Stimulated activated CD4-positive, alpha-beta T cell treated with anti-CD3 and anti-CD28 coated beads, Interleukin-2, amount 100 ng/mL, for 48 hours (primary cell): ENCODE measurements at regions not wholly inside any gene's neighbourhood (a gene's known extent, or its start where the extent isn't known, plus 50 kb on each side); places are given as distances from the start of the nearest gene placed in this dataset.
"Not testable (repeated sequence)": the region's sequence is repeated elsewhere in the genome, so short reads cannot be mapped to it uniquely, and the experiment has no call there.

Experiments
- DNase-seq, 2 donors: peaks; one replicate each; pipeline ENCODE4 v3.0.0-alpha.2; 2020

GRCh38 chr3:109678600-109678999 is 341.3 kb upstream of the DPPA4 start:
- no peak for DNase-seq

GRCh38 chr3:109679664-109680063 is 342.3 kb upstream of the DPPA4 start:
- no peak for DNase-seq

DNA sequence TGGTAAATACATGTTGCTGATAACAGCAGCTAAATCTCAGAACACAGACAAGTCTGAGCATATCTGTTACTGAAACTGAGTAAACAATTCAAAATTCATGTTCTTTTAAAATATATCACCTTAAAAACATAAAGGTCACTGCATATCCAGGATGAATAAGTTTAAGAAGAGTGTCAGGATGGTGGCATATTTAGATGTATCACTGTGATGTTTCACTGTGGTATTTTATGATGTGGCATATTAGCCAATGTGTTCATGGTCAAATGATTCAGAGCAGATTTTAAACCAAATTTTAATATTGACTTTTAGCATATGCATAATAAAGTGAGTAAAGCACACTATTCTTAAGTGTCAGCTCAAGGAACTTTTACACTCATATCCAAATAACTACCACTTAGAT is 346.4 kb upstream of the DPPA4 start:
- no peak for DNase-seq

GRCh38 chr3:109685084-109686079 is 348.0 kb upstream of the DPPA4 start:
- DNase-seq: no peak

DNA sequence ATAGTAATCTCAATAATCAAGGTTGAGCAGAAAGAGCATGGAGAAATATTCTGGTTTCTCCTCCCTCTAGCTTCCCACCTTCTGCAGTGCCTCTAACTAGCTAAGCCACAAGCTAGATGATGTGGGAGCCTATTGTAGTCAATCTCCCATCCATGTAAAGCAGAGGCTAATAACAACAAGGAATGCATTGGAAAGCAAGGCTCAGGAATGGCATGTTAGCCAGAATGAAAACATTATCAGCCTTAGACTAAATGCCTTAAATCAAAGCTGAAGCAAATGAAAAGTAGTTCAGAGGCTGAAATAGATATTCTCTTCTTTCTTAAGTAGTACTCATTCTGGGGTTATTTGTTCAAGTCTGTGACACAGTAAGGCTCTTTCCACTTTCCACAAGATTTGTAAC is 350.3 kb upstream of the DPPA4 start:
- no peak for DNase-seq

GRCh38 chr3:109696932-109697331 is 359.6 kb upstream of the DPPA4 start:
- no peak for DNase-seq

DNA sequence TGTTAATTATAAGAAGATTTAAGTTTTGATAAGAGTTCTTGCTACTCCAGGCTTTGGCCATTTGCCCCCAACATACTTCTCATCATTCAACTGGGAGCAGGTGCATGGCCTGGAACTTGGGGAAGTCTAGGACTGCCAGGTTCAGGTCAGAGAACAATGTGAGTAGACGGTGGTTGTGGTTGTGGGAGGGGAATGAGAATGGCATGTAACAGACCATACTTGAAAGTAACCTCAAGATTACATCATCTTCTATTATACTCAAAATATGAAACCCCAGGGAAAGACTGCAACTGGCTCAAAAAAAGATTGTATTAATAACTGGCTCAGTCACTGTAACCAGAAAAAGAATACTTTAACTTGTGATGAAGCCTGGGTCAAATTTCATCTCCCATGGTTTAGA is 364.9 kb upstream of the DPPA4 start:
- DNase-seq: peak in 1 of 2 donors; percentile 7

DNA sequence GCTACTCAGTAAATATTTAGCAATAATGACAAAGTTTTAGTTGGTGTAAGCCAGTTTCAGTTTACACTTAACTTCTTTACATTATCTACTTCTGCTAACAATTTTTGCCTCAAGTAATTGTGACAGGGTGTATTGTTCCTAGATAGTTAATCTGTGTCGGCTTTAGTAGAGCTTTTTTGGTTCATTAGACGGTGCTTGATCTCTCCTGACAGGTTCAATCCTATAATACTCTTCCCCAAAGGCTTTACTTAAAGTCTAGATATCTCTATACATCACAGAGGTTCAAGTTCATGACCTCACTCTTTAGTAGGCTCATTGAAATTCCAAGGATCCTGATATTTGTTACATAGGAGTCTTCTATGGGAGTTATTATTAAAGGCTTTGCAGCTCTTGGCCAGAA is 365.6 kb upstream of the DPPA4 start:
- DNase-seq: no peak

GRCh38 chr3:109705133-109705532 is 367.8 kb upstream of the DPPA4 start:
- not testable (repeated sequence) for DNase-seq

DNA sequence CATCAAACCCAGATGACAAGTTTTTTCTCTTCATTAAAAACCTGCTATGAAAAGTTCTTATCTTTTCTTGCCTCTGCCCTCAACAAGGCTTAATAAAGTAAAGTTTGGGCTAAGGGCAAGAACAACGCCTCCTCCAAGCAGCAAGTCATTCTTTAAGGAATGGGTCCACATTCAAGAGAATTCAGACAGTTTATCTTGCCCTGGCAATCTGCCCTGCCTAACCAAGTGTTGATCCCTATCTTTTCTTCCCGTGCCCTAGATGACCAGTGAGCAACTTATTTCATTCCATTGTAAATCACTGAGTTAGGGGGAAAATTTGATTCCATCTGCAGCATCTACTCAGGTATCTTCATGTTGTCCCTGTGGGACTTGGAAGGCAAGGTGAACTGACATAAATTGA is 370.3 kb upstream of the DPPA4 start:
- no peak for DNase-seq

DNA sequence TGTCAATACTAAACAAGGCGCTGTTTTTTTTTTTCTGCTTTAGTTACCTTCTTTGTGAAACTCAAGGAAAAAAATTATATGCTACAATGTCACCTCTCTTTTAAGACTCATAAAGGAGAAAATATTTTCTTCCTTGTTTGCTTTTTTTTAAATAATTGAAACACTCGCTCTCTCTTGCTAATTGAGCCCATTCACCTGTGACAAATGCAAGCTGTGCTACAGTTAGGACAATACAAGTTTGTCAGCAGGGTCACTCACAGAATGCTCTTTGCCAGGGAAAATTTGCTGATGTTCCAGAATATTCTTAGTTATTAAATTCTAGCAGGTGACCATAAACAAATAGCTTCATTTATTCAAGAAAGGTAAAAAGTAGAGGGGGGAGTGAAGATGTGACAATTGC is 375.9 kb upstream of the DPPA4 start:
- DNase-seq: no peak

GRCh38 chr3:109715707-109716106 is 378.4 kb upstream of the DPPA4 start:
- no peak for DNase-seq

DNA sequence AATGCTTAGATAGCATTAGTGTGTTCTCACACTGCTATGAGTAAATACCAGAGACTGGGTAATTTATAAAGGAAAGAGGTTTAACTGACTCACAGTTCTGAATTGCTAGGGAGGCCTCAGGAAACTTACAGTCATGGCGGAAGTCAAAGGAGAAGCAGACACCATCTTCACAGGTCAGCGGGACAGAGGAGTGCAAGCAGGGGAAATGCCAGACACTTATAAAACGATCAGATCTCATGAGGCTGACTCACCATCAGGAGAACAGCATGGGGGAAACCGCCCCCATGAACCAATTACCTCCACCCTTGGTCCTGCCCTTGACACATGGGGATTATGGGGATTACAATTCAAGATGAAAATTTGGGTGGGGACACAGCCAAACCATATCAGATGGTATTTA is 381.5 kb upstream of the DPPA4 start:
- no peak for DNase-seq

DNA sequence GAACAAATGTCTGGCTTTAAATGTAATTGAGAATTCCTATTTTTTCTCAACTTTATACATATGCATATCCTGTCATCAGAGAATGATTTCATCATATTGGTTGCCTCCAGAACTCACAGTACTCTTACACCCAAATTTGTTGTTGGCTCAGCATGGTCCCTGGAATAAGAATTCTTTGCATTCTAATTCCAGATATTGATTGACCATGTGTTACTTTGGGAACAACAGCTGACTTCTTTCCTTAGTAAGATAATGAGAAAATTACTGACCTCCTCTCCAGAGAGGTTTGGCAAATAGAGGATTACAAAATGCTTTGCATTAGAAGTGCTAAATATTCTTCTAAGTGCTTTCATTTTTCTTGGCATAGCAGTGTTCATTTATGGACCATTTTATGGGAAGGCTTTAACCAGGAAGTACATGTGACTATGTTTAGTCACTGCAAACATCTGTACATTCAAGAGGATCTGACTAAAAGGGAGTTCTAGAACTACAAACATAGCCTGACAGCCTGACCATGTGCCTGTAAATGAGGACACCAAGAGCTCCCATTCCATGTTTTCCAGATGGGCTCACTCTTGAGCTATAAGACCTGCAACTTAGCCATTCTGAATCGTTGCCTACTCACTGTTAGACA is 391.6 kb upstream of the DPPA4 start:
- no peak for DNase-seq

- DNase-seq: peak; percentile 53 to 60
Measured at GRCh38 chr3:109731639-109732473, 394.5 kb upstream of the DPPA4 start.

GRCh38 chr3:109743981-109744380 is 406.6 kb upstream of the DPPA4 start:
- DNase-seq: no peak

- no peak for DNase-seq
Measured at GRCh38 chr3:109772520-109772919, 435.2 kb upstream of the DPPA4 start.

- DNase-seq: no peak
Measured at GRCh38 chr3:109774108-109774507, 436.8 kb upstream of the DPPA4 start.

DNA sequence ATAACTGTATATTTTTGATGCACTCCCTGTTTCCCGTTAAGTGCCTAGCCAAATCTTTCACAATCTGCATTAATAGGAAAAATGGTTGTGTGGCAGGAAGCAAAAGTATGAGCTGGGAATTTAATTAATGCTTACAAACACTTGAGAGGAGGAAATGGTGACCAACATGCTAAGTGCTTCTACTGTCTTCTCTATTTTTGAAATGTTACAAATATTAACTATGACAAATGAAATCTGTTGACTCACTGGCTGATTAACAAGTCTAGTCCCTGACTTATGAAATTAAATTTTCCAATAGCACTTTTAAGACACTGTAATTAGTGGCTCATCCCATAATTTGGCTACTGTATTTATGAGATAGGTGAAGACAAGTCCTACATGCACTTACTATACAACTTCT is 446.9 kb upstream of the DPPA4 start:
- no peak for DNase-seq

DNA sequence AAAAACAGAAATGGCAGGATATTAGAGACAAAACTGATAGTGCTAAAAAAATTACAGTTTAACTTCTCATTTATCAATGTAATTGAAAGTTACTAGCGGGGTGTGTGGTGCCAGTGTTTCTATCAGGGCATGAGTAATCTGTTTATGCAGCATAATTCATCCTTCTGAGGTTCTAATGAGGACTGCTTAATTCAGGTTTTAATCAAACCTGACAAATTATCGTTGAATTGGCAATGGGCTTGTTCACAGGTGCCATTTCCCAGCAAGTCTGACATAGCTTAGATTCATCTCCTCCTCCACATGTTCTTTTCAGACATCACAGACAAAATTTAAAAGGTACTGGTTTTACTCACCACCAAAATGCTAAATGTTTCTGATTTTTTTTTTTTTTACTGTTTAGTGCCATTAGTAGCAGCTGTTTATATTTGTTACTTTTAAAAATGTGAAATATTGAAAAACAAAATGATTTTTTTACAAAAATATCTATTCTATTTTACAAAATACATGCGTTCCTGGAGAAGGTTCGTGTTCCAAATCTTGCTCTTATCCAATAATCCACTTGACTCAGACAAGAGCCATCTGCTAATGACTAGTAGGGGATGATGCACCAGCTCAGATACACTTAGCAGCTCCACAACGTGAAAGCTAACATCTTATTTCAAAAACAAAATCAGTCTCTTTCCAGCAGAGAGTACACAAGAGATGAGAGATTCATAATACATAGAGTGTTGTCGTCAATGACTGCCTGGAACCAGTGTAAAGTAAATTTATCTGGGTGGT is 447.7 kb upstream of the DPPA4 start:
- DNase-seq: no peak

DNA sequence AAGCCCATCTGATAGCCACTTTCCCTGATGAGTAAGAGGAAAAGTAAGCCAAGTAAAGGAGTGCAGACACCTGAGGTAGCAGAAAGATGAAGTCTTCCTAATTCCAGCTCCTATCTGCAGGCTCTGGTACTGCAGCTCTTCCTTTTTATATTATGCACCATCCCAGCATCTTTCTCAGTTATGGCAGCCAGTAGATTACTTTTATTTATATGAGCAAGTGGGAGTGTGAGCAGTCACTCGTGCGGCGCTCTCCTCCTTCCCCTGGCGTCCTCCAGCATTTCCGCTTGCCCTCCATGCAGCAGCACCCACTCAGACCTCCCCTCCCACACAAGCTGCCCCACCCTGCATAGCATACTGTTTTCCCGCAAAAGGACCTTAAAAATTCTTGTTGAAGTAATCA is 465.9 kb upstream of the DPPA4 start:
- DNase-seq: no peak

DNA sequence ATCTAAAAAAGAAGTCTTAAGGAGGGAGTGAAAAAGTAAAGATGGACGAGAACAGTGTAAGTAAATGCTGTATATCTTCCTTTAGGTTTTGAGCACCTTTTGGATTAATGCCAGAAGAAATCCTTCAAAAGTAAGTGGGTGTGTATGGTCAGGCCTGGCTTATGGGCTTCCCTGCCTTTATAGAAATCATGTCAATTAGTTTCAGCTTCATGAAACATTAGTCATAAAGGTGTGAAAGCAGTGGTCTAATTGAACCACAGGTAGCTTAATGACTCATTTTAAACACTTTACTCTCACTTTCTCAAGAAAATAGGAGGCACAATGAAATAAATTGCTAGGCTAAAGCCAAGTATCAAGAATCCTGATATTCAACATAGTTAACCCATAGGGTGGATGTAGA is 467.4 kb upstream of the DPPA4 start:
- DNase-seq: no peak

DNA sequence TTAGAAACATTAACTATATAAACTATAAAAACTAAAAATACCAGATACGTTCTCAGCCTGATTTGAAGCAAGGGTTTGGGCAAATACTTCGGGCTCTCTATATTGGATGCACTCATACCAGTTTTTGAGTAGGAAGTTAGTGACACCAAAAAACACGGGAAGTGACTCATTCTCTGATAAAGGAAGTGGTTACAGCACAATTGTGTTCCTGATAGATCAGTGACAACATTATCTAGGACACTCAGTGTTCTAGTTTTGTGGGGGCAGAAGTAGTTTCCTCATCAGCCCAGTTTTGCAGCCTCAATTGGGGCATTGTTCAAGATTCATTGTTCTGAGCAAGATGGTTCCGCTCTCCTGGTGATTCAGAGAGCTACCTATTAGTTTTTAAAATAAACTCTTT is 469.6 kb upstream of the DPPA4 start:
- DNase-seq: peak; percentile 8 to 13
